Neutrophil (primary cell): ENCODE measurements at regions not wholly inside any gene's neighbourhood (a gene's known extent, or its start where the extent isn't known, plus 50 kb on each side); places are given as distances from the start of the nearest gene placed in this dataset.
"Not testable (repeated sequence)": the region's sequence is repeated elsewhere in the genome, so short reads cannot be mapped to it uniquely, and the experiment has no call there.

ENCODE experiments used
- H3K27ac ChIP-seq: fragments of 200-600 bp; sonication (generic); 2 replicates; pipeline ENCODE4 v1.5.1; 2016; ENCODE audit warnings: mild to moderate bottlenecking, moderate library complexity
- H3K27me3 ChIP-seq: fragments of 200-600 bp; sonication (generic); 2 replicates; pipeline ENCODE4 v1.6.0; 2016; ENCODE audit warnings: mild to moderate bottlenecking
- H3K36me3 ChIP-seq: fragments of 200-600 bp; sonication (generic); 2 replicates; pipeline ENCODE4 v1.5.1; 2017
- H3K4me1 ChIP-seq, 2 experiments: fragments of 200-600 bp in 1 of 2; sonication (generic) in 1 of 2; 1 replicate in 1 of 2; 2 replicates in 1 of 2; pipeline versions ENCODE4 v1.5.1 to v1.6.1; 2013 to 2016; ENCODE audit warnings: low read depth in 1 of 2, low read length in 1 of 2, mild to moderate bottlenecking in 1 of 2, moderate library complexity in 1 of 2; ENCODE audit not compliant: control insufficient read depth in 1 of 2, insufficient read depth in 1 of 2
- H3K4me3 ChIP-seq, 2 experiments: fragments of 200-600 bp in 1 of 2; sonication (generic) in 1 of 2; 1 replicate in 1 of 2; 2 replicates in 1 of 2; pipeline ENCODE4 v1.5.1; 2013 to 2016; ENCODE audit warnings: low read depth in 1 of 2, low read length in 1 of 2, mild to moderate bottlenecking in 1 of 2, moderate library complexity in 1 of 2
- H3K9me3 ChIP-seq: fragments of 200-600 bp; sonication (generic); 2 replicates; pipeline ENCODE4 v1.5.1; 2016
- TF ChIP-seq, protein P1 (sequence below): fragments of 200-600 bp; sonication (generic); IDR thresholded peaks from 2 replicates; pipeline ENCODE4 v1.5.1; 2016; ENCODE audit warnings: antibody characterized with exemption

GRCh38 chr11:25787416-25787815 is 544.5 kb upstream of the ANO3 start:
- Histone ChIP-seq H3K27ac (no peak overlapping the region), H3K9me3 (no peaks in the 10 kb centered on the region), H3K4me1 (no peaks in the 10 kb centered on the region), H3K36me3 (no peaks in the 10 kb centered on the region), H3K27me3 (no peaks in the 10 kb centered on the region), H3K4me3 (no peak overlapping the region)
- TF ChIP-seq, protein P1, sequence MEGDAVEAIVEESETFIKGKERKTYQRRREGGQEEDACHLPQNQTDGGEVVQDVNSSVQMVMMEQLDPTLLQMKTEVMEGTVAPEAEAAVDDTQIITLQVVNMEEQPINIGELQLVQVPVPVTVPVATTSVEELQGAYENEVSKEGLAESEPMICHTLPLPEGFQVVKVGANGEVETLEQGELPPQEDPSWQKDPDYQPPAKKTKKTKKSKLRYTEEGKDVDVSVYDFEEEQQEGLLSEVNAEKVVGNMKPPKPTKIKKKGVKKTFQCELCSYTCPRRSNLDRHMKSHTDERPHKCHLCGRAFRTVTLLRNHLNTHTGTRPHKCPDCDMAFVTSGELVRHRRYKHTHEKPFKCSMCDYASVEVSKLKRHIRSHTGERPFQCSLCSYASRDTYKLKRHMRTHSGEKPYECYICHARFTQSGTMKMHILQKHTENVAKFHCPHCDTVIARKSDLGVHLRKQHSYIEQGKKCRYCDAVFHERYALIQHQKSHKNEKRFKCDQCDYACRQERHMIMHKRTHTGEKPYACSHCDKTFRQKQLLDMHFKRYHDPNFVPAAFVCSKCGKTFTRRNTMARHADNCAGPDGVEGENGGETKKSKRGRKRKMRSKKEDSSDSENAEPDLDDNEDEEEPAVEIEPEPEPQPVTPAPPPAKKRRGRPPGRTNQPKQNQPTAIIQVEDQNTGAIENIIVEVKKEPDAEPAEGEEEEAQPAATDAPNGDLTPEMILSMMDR: no peak

GRCh38 chr11:25790396-25790795 is 541.5 kb upstream of the ANO3 start:
- no peaks in the 10 kb centered on the region for H3K36me3 ChIP-seq
- H3K9me3 ChIP-seq: no peaks in the 10 kb centered on the region
- no peak overlapping the region for H3K27ac ChIP-seq
- TF ChIP-seq, protein P1: no peak
- no peaks in the 10 kb centered on the region for H3K4me1 ChIP-seq
- H3K27me3 ChIP-seq: no peaks in the 10 kb centered on the region
- H3K4me3 ChIP-seq: no peak overlapping the region

DNA sequence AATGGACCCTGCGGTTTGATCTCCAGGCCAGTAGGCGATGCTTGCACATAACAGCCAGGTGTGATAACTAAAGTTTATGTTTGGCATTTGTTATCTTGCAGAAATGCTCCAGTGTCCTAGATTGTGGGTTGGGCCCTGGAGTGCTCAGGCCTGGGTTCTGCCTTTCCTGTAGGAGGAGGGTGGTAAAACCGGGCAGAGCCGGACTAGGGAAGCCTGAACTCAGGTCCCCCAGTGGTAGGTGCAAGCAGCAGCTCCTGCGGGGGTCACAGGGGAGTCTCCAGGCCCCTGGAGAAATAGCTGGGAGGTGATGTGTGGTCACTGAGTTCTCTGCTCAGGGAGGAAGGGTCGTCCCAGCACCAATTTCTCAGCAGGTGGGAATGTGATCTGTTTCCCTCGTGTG is 538.3 kb upstream of the ANO3 start:
- no peaks in the 10 kb centered on the region for H3K4me1 ChIP-seq
- no peak overlapping the region for H3K4me3 ChIP-seq
- no peak overlapping the region for H3K27ac ChIP-seq
- no peaks in the 10 kb centered on the region for H3K36me3 ChIP-seq
- H3K27me3 ChIP-seq: no peaks in the 10 kb centered on the region
- TF ChIP-seq, protein P1: no peak
- no peaks in the 10 kb centered on the region for H3K9me3 ChIP-seq

DNA sequence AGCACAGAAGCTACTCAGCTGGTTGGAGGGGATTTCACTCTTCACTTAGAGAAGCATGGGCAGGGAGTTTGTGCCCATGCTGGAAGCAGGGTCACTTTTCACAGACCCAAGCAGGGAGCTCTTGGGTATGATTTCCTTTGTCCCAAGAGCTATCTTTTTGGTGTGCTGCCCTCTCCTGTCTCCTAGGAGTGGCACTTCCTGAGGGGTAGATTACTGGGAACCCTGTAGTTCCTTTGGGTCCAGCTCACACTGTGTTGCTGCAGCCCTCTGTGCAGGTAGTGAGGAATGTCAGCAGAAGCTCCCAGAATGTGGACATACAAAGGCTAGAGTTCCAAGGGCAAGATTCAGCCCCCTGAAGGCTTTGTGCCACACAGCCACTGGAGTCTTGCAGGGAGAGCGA is 537.1 kb upstream of the ANO3 start:
- no peaks in the 10 kb centered on the region for H3K27me3 ChIP-seq
- no peak overlapping the region for H3K4me3 ChIP-seq
- no peaks in the 10 kb centered on the region for H3K9me3 ChIP-seq
- H3K36me3 ChIP-seq: no peaks in the 10 kb centered on the region
- TF ChIP-seq, protein P1: no peak
- H3K4me1 ChIP-seq: no peaks in the 10 kb centered on the region
- no peak overlapping the region for H3K27ac ChIP-seq

DNA sequence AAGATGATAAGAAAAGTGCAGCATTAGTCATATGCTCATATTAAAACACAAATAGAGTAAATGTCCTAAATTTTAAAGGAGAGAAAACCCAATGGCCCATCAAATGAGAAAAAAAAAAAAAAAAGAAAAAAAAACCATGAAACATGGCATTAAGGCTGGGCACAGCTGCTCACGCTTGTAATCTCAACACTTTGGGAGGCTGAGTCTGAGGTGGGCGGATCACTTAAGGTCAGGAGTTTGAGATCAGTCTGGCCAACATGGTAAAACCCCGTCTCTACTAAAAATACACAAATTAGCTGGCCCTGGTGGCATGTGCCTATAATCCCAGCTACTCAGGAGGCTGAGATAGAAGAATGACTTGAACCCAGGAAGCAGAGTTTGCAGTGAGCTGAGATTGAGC is 515.5 kb upstream of the ANO3 start:
- TF ChIP-seq, protein P1: no peak
- Histone ChIP-seq H3K4me1 (no peaks in the 10 kb centered on the region), H3K36me3 (no peaks in the 10 kb centered on the region), H3K9me3 (no peaks in the 10 kb centered on the region), H3K27ac (no peak overlapping the region), H3K27me3 (no peaks in the 10 kb centered on the region), H3K4me3 (no peak overlapping the region)

- no peaks in the 10 kb centered on the region for H3K36me3 ChIP-seq
- no peak overlapping the region for H3K27ac ChIP-seq
- H3K27me3 ChIP-seq: no peaks in the 10 kb centered on the region
- TF ChIP-seq, protein P1: no peak
- no peaks in the 10 kb centered on the region for H3K9me3 ChIP-seq
- H3K4me1 ChIP-seq: no peaks in the 10 kb centered on the region
- no peak overlapping the region for H3K4me3 ChIP-seq
These were observed 507.2 kb upstream of the ANO3 start for GRCh38 chr11:25824688-25825087.

GRCh38 chr11:25831485-25831884 is 500.4 kb upstream of the ANO3 start:
- not testable (repeated sequence) for H3K27me3 ChIP-seq, H3K27ac ChIP-seq, H3K4me3 ChIP-seq, H3K9me3 ChIP-seq, H3K36me3 ChIP-seq, H3K4me1 ChIP-seq
